ENCODE measurements at regions not wholly inside any gene's neighbourhood (a gene's known extent, or its start where the extent isn't known, plus 50 kb on each side); places are given as distances from the start of the nearest gene placed in this dataset.
"Not testable (repeated sequence)": the region's sequence is repeated elsewhere in the genome, so short reads cannot be mapped to it uniquely, and the experiment has no call there.

GRCh38 chr1:99361406-99361805 is 97.1 kb downstream of the PLPPR4 start:
- no peak for DNase-seq (ENCODE audit: low read depth, low spot score)

- no peak for DNase-seq (ENCODE audit: low read depth, low spot score)
Measured at GRCh38 chr1:99363531-99363930, 99.2 kb downstream of the PLPPR4 start.

DNA sequence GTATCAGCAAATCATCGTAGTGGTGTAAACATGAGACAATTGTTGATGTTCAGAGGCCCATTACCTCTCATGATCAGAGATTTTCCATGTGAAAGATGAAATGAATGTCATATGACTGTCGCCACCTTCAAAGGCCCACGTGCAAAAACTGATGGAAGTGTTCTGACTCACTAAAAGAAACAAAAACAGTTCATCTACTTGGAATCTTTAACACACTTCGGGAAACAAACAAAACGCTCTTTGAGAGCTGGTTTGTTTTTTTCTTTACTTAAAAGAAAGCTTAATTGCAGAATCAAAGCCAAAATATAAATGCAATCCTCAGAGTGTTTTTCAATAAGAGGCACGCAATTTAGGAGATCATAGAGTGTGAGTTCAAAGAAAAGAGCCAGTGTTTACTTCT is 100.8 kb downstream of the PLPPR4 start:
- DNase-seq (ENCODE audit: low read depth, low spot score) = peak; percentile 11

DNA sequence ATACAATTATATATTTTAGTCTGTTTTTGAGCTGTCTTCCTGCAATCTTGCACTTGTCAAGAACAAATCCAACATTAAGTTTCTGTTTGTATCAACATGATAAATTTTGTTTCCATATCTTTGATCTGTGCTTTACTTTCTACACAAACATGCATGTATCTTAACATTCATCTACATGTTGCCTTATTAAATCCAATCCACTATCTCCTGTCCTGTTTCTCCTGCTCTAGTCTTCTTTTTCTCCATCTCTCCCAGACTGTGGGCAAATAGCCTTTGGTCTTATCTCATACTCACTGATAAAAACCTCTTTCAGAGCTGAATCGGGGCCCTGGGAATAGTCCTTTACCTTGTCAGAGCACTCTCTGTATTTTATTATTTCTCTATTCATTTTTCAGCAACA is 101.3 kb downstream of the PLPPR4 start:
- no peak for DNase-seq (ENCODE audit: low read depth, low spot score)

DNA sequence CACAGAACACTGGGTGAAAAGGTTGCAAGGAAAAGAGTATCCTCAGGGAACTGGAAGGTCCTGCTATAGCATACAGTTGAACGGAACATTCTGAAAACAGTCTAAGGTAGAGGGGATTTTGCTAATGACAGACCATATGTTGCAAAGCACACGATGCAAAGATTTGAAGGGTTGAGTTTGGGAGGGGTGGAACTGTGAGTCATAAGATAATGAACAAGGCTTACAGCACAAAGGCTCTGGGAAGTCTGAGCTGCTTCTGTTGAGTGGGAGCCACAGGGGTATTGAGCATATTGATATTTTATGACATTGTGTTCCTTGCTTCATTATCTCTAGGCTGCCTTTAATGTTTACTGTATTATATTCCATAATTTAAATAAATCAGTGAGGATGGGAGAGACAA is 104.9 kb downstream of the PLPPR4 start:
- no peak for DNase-seq (ENCODE audit: low read depth, low spot score)

DNA sequence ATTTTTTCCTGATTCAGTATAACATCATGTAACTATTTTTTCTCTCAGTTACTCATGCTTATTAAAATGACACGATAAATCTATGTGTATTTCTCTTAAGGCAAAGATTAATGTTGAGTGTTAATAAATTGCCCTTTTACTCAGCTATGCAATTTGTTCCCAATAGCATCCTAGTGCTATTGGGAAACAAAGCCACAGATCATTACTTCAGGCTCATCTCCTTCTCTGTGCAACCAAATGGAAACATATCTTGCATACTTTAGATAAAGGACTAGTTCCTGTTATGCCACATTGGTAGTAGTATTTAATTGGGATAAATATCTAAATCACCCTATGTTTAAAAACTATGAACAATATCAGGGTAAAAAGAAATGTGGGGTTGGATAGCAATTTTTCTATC is 106.2 kb downstream of the PLPPR4 start:
- no peak for DNase-seq (ENCODE audit: low read depth, low spot score)

GRCh38 chr1:99371413-99371812 is 107.1 kb downstream of the PLPPR4 start:
- no peak for DNase-seq (ENCODE audit: low read depth, low spot score)

DNA sequence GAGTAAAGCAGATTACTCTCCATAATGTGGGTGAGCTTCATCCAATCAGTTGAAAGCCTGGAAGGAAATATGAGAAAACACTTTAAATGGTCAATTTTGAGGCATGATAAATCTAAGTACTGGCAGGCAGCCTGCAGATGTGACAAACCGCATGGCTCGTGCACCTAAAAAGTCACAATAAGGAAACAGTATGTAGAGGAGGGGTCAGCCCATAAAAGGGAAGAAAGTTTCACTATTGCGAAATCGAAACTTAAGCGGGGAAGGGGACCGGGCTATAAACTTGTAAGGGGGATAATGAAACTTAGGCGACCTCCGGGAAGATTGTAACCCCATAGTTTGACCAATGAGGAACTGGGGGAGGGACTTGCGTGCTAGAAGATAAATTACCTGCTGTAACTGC is 109.8 kb downstream of the PLPPR4 start:
- DNase-seq (ENCODE audit: low read depth, low spot score) = no peak

- not testable (repeated sequence) for DNase-seq (ENCODE audit: low read depth, low spot score)
Measured at GRCh38 chr1:99374693-99375092, 110.4 kb downstream of the PLPPR4 start.

DNA sequence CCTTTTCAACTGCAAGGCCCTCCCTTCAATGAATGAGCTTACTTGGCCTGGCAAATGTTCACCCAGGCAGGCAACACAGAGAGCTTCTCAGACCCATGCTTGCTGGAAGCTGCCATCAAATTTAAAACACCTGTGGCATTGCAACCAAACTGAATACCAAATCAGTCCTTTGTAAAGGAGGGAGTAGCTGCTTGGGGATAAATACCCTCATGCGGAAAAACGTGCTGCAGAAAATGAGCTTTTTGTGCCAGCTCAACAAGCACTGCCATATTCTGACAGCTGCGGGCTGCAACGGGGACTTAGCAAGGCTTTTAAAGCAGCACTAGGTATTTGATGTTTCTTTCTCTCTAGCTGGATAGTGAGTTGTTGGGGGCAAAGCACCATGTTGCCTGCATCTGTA is 119.7 kb downstream of the PLPPR4 start:
- no peak for DNase-seq (ENCODE audit: low read depth, low spot score)

DNA sequence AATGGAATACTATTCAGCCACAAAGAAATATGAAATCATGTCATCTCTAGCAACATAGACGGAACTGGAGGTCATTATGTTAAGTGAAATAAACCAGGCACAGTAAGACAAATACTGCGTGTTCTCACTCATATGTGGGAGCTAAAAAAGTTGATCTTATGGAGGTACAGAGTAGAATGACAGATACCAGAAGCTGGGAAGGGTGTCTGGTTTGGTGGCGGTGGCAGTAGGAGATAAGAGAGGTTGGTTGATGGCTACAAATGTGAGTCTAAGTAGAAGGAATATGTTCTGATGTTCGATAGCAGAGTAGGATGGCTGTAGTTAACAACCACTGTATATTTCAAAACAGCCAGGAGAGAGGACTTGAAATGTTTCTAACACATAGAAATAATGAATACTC is 121.6 kb downstream of the PLPPR4 start:
- DNase-seq (ENCODE audit: low read depth, low spot score) = no peak

GRCh38 chr1:99396389-99396788 is 132.1 kb downstream of the PLPPR4 start:
- DNase-seq (ENCODE audit: low read depth, low spot score) = no peak

GRCh38 chr1:99397029-99397428 is 132.7 kb downstream of the PLPPR4 start:
- DNase-seq (ENCODE audit: low read depth, low spot score) = no peak

DNA sequence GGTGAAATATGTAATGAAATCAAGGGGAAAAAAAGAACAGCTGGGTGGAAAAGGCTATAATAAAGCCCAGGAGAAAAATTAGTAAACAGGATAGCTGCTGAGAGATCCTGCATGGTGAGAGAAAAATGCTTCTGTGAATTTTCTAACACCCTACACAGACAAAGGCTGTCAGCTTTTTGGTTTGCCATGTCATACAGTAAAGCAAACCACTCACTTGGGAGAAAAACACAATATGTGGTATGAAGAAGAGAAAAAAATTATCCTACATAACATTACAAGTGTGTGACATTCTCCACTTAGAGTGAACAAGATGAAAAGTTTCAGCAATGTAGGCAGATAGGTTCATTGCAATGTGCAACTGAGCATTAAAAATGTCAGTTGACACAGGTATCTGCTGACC is 133.6 kb downstream of the PLPPR4 start:
- no peak for DNase-seq (ENCODE audit: low read depth, low spot score)

- not testable (repeated sequence) for DNase-seq (ENCODE audit: low read depth, low spot score)
Measured at GRCh38 chr1:99401556-99401955, 137.3 kb downstream of the PLPPR4 start.

GRCh38 chr1:99404399-99404798 is 140.1 kb downstream of the PLPPR4 start:
- DNase-seq (ENCODE audit: low read depth, low spot score) = not testable (repeated sequence)

GRCh38 chr1:99405325-99405724 is 141.0 kb downstream of the PLPPR4 start:
- not testable (repeated sequence) for DNase-seq (ENCODE audit: low read depth, low spot score)

DNA sequence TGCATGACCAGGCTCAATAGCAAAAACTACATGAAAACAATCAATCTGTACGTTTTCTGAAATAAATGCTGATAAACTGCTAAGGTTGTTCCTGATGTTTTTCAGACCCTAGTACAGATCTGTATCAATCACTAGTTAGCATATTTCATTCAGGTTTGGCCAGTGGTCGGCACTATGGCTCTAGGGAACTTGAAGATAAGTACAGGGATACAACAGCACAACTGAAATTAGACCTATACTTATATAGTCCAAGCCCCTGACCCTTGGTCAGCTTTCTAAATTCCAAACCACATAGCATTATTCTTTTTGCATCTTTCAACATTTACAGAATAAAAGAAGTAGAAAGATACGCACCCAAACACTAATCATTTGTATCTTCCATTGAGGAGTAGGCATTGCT is 142.7 kb downstream of the PLPPR4 start:
- DNase-seq (ENCODE audit: low read depth, low spot score) = no peak

DNA sequence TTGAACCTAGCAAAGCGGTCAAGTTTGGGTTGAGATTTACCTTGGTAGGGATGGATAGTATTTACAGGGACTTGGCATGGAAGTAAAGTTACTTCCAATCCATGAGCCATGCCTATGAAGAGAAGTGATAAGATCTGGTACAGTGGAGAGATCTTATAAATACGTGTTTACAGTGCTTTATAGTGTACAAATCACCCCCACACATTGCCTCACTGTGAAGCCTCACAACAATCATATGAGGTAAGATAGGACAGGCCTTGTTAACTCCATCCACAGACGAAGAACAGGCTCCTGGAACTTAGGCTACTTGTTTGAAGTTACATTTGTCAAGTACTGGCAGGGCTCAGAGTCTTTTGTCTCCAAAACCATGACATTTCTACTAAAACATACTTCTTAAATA is 159.8 kb downstream of the PLPPR4 start:
- no peak for DNase-seq (ENCODE audit: low read depth, low spot score)

DNA sequence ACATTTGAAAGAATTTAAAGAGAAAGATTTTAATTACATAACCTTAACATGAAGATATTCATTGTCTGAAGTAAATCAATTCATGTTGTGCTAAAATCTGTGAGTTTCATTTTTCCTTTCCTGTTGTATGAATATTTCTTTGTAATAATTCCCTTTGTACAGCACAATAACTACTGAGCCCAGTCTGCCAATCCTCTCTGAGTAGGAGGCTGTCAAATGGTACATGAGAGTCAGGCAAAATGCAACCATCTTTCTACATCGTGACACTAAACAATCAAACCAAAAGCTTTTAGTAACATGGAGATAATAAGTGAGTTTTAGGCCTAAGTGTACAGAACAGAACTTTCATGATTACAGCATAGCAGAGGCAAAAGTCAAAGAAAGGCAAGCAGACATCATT is 165.5 kb downstream of the PLPPR4 start:
- DNase-seq (ENCODE audit: low read depth, low spot score) = no peak

DNA sequence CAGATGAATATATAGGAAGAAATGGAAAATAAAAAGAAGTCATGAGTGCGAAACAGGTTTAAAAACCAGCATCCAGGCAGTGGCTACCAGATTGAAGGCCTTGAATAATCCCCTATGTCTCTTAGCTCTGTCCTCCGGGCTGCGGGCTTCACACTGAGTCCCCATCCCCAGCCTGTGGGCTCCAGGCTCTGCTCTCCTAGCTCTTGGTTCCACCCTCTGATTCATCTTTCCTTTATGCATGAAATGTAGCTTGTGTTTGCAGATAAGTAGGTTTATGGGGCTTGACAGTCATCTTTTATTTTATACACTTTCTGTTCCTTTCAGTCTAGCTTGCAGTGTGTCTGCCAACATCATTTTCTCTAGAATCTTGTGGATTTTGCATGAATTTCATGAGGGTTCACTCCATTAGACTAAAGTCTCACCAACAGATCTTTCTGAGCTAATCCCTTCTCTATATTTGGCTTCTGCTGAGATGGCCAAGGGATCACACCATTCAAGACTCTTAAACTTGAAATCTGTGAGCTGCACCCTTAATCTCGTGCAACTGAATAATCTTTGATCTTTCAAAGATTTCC is 174.5 kb downstream of the PLPPR4 start:
- DNase-seq (ENCODE audit: low read depth, low spot score) = no peak

DNA sequence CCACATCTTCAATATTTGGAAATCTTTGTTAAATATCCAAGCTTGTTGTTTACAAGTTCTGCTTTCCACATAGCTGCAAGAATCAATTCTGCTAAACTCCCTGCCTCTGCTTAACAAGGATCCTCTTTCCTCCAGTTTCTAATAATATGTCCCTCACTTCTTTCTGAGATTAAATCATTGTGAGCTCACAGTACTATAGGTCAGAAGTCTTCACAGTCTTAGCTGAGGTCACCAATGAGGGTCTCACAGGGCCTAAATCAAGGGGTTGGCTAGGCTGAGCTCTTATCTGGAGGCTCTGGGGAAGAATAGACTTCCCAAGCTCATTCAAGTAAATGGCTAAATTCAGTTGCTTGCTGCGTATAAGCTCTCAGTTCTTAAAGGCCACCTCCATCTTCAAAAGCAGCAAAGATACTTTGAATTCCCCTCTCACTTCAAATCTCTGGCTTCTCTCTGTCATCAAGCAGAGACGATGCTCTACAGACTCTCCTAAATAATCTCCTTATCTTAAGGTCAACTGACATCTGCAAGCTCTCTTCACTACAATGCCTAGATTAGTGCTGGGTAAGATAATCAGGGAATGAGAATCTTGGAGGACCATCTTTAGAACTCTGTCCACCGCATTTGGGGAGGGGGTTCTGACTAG is 175.3 kb downstream of the PLPPR4 start:
- DNase-seq (ENCODE audit: low read depth, low spot score) = no peak

DNA sequence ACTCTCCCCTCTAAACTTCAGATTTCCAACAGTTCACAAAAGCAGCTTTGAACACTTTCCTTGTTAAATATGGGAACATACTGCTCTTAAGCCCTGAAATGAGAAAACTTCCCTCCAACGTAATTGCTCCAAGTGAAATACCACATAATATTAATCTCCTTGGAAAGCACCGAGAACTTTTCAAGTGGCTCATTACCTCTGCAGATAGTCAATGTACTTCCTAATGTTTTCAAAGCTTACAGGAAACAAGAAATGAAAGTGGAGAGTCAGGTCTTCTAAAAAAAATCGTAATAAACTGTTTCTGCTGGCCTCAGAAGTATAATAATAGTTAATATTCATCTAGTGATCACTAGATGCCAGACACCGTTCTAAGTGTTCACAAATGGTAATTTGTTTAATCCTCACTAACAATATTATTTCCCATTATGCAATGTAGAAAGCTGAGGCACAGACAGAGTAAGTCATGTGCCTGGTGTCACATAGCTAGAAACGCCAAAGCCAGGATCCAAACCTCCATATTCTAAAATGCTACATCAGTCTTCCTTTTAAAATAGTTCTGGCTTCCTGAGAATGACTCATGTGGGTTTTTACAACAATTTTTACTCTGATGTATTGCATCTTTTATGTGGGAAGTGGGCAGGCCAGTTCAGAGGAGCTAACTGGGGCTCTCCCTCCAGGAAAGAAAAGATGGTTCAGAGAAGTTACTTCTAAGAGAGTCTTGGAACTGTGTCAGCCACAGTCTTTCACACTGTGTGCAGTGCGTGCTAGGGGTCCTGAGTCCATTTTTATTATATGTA is 177.2 kb downstream of the PLPPR4 start:
- no peak for DNase-seq (ENCODE audit: low read depth, low spot score)
